GM12865 (cell line): ENCODE measurements at regions not wholly inside any gene's neighbourhood (a gene's known extent, or its start where the extent isn't known, plus 50 kb on each side); places are given as distances from the start of the nearest gene placed in this dataset.

Experiments used
- DNase-seq: peaks from one replicate; pipeline ENCODE4 v3.0.0; 2010; ENCODE audit warnings: low read depth
- H3K4me3 ChIP-seq: 2 replicates; pipeline ENCODE4 v1.5.1; 2011; ENCODE audit warnings: mild to moderate bottlenecking, low read depth, low read length, control low read depth
- CTCF ChIP-seq: IDR thresholded peaks from 2 replicates; pipeline ENCODE4 v1.5.1; 2011; ENCODE audit warnings: low read length, control low read depth, low read depth, inconsistent platforms; ENCODE audit not compliant: insufficient read depth; ENCODE audit errors: missing control alignments

GRCh38 chr17:14630621-14631020, 329.7 kb downstream of the HS3ST3B1 start:
- DNase-seq = no peak
- H3K4me3 ChIP-seq = no peak overlapping the region
- no peak for TF ChIP-seq CTCF

GRCh38 chr17:14630046-14630445, 329.2 kb downstream of the HS3ST3B1 start:
- no peak for TF ChIP-seq CTCF
- no peak overlapping the region for H3K4me3 ChIP-seq
- no peak for DNase-seq

DNA sequence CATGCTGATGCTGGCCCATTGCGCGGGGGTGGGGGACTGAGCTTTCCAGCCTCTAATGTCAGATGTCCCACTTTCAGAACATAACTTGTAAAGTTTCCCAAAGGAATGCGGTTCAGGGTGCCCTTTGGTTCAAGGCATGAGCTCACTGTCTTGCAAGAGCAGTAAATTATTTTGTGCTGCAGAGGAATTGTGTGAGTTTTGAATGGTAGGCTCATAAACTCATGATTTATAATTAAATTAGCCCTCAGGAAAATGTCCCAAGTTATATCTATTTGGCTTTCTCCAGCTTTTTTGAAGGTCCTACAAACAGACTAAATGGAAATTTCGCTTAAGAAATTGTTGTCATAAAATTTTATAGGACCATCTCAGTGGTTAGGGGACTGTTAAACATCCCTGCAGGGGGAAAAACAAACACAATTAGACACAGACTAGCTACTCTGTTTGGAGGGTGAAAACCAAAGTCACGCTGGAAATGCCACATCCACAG, 321.8 kb downstream of the HS3ST3B1 start:
- no peak for DNase-seq
- no peak overlapping the region for H3K4me3 ChIP-seq
- TF ChIP-seq CTCF = no peak

GRCh38 chr17:14621826-14622614, 321.1 kb downstream of the HS3ST3B1 start:
- no peak for TF ChIP-seq CTCF
- DNase-seq = no peak
- no peak overlapping the region for H3K4me3 ChIP-seq

DNA sequence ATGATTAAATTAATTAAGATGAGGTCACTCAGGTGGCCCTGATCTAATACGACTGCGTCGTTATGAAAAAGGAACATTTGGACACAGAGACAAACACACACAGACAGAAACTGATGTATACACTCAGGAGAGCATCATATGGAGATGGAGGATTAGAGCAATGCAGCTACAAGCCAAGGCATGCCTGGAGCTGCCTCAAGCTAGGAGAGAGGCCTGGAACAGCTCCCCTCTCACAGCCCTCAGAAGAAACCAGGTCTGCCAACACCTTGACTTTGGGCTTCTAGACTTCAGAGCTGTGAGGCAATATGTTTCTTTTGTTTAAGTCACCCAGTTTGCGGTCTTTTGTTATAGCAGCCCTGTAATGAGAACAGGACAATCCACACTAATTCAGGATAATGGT, 318.9 kb downstream of the HS3ST3B1 start:
- DNase-seq = no peak

GRCh38 chr17:14616528-14616927, 315.6 kb downstream of the HS3ST3B1 start:
- no peak overlapping the region for H3K4me3 ChIP-seq
- DNase-seq = no peak
- no peak for TF ChIP-seq CTCF

More for the DNA sequence above, 318.9 kb downstream of the HS3ST3B1 start:
- no peak for TF ChIP-seq CTCF
- H3K4me3 ChIP-seq = no peak overlapping the region

- TF ChIP-seq CTCF = no peak
- no peak overlapping the region for H3K4me3 ChIP-seq
- DNase-seq = no peak
Observed at GRCh38 chr17:14605267-14605599, 304.4 kb downstream of the HS3ST3B1 start.
